HG03575 (cell line): ENCODE measurements at regions not wholly inside any gene's neighbourhood (a gene's known extent, or its start where the extent isn't known, plus 50 kb on each side); places are given as distances from the start of the nearest gene placed in this dataset.

Experiments
- ATAC-seq: cut with Tn5 transposase; IDR thresholded peaks from one replicate; pipeline ENCODE4 v1.9.1; 2021; ENCODE audit not compliant: unreplicated experiment, insufficient number of reproducible peaks, low FRiP score; ENCODE audit errors: extremely low read depth

GRCh38 chr4:45188501-45188900, 462.1 kb upstream of the GNPDA2 start:
- no peak for ATAC-seq

- ATAC-seq: no peak
These were observed 459.9 kb upstream of the GNPDA2 start for GRCh38 chr4:45186249-45186648.

GRCh38 chr4:45183905-45184304, 457.5 kb upstream of the GNPDA2 start:
- ATAC-seq: no peak

- no peak for ATAC-seq
These were observed 446.3 kb upstream of the GNPDA2 start for GRCh38 chr4:45172636-45173035.

- ATAC-seq: no peak
These were observed 434.6 kb upstream of the GNPDA2 start for GRCh38 chr4:45160951-45161350.

- no peak for ATAC-seq
These were observed 428.9 kb upstream of the GNPDA2 start for GRCh38 chr4:45155081-45155777.

GRCh38 chr4:45147866-45148265, 421.5 kb upstream of the GNPDA2 start:
- no peak for ATAC-seq

- no peak for ATAC-seq
These were observed 404.7 kb upstream of the GNPDA2 start for GRCh38 chr4:45131020-45131419.

GRCh38 chr4:45122406-45122805, 396.1 kb upstream of the GNPDA2 start:
- ATAC-seq: no peak

GRCh38 chr4:45121426-45121975, 395.1 kb upstream of the GNPDA2 start:
- no peak for ATAC-seq

GRCh38 chr4:45120163-45120562, 393.8 kb upstream of the GNPDA2 start:
- ATAC-seq: peak; percentile 69

- ATAC-seq: no peak
These were observed 393.0 kb upstream of the GNPDA2 start for GRCh38 chr4:45119376-45119775.

- ATAC-seq: no peak
These were observed 376.4 kb upstream of the GNPDA2 start for GRCh38 chr4:45102716-45103115.

GRCh38 chr4:45100956-45101818, 374.8 kb upstream of the GNPDA2 start:
- ATAC-seq: no peak

- ATAC-seq: no peak
These were observed 373.1 kb upstream of the GNPDA2 start for GRCh38 chr4:45099471-45099870.

- no peak for ATAC-seq
These were observed 368.3 kb upstream of the GNPDA2 start for GRCh38 chr4:45094684-45095083.

- no peak for ATAC-seq
These were observed 355.7 kb upstream of the GNPDA2 start for GRCh38 chr4:45082101-45082500.

- no peak for ATAC-seq
These were observed 353.3 kb upstream of the GNPDA2 start for GRCh38 chr4:45079616-45080015.

- ATAC-seq: no peak
These were observed 351.8 kb upstream of the GNPDA2 start for GRCh38 chr4:45078201-45078600.

GRCh38 chr4:45072981-45073380, 346.6 kb upstream of the GNPDA2 start:
- no peak for ATAC-seq
